Peyer's patch (tissue), 4 donors: ENCODE measurements at regions not wholly inside any gene's neighbourhood (a gene's known extent, or its start where the extent isn't known, plus 50 kb on each side); places are given as distances from the start of the nearest gene placed in this dataset.

Source experiments
- CTCF ChIP-seq, 6 experiments: fragments of 450-650 bp in 4 of 6; fragments of 200-600 bp in 2 of 6; sonication (generic) in 1 of 6; IDR thresholded peaks; one replicate each; pipeline ENCODE4 v1.5.1; 2017 to 2019; ENCODE audit warnings: antibody characterized with exemption in 6 of 6, mild to moderate bottlenecking in 3 of 6, moderate library complexity in 1 of 6
- POLR2A ChIP-seq, 2 donors: fragments of 450-650 bp; IDR thresholded peaks; one replicate each; pipeline ENCODE4 v1.5.1; 2017; ENCODE audit warnings: antibody characterized with exemption in 2 of 2, mild to moderate bottlenecking in 2 of 2, moderate library complexity in 2 of 2

- TF ChIP-seq CTCF (IDR thresholded peaks at IDR 0.05) (no peak), POLR2A (IDR thresholded peaks at IDR 0.05) (no peak)
Measured at GRCh38 chr12:60078026-60078425, 482.2 kb downstream of the SLC16A7 start.
